ENCODE measurements at regions not wholly inside any gene's neighbourhood (a gene's known extent, or its start where the extent isn't known, plus 50 kb on each side); places are given as distances from the start of the nearest gene placed in this dataset.
A peak's percentile ranks its signal among the peaks of the same experiment; 100 is the strongest.

- H3K27ac Mint-ChIP-seq (ENCODE audit: unreplicated experiment): peak overlapping the region; percentile 40
- no peak for TF ChIP-seq CTCF (conservative IDR thresholded peaks at IDR 0.05)
- no peaks in the 10 kb centered on the region for H3K27me3 Mint-ChIP-seq (ENCODE audit: low read depth)
- peaks cover 21% of the 10 kb centered on the region for H3K36me3 Mint-ChIP-seq (ENCODE audit: low read depth)
- peaks cover 14% of the 10 kb centered on the region for H3K9me3 Mint-ChIP-seq
- DNase-seq (ENCODE audit: low read depth, low spot score): no peak
- no peak overlapping the region for H3K4me3 Mint-ChIP-seq
- peaks cover 20% of the 10 kb centered on the region for H3K4me1 Mint-ChIP-seq
Observed at GRCh38 chr2:111219285-111219684, 98.6 kb downstream of the BCL2L11 start.

- DNase-seq (ENCODE audit: low read depth, low spot score): no peak
- Mint-ChIP-seq H3K4me3 (no peak overlapping the region), H3K36me3 (ENCODE audit: low read depth) (peaks cover 15% of the 10 kb centered on the region), H3K9me3 (peaks cover 9% of the 10 kb centered on the region), H3K27me3 (ENCODE audit: low read depth) (no peaks in the 10 kb centered on the region), H3K4me1 (peaks cover 20% of the 10 kb centered on the region), H3K27ac (ENCODE audit: unreplicated experiment) (peak overlapping the region; percentile 14)
- no peak for TF ChIP-seq CTCF (conservative IDR thresholded peaks at IDR 0.05)
Observed at GRCh38 chr2:111219734-111220505, 99.2 kb downstream of the BCL2L11 start.

- no peaks in the 10 kb centered on the region for H3K27me3 Mint-ChIP-seq (ENCODE audit: low read depth)
- peaks cover 14% of the 10 kb centered on the region for H3K9me3 Mint-ChIP-seq
- H3K4me1 Mint-ChIP-seq: peaks cover 20% of the 10 kb centered on the region
- no peak for DNase-seq (ENCODE audit: low read depth, low spot score)
- no peak overlapping the region for H3K27ac Mint-ChIP-seq (ENCODE audit: unreplicated experiment)
- TF ChIP-seq CTCF (conservative IDR thresholded peaks at IDR 0.05): no peak
- H3K4me3 Mint-ChIP-seq: no peak overlapping the region
- peaks cover 15% of the 10 kb centered on the region for H3K36me3 Mint-ChIP-seq (ENCODE audit: low read depth)
Observed at GRCh38 chr2:111220962-111221361, 100.2 kb downstream of the BCL2L11 start.

GRCh38 chr2:111221701-111222100 lies 101.0 kb downstream of the BCL2L11 start:
- H3K9me3 Mint-ChIP-seq: peaks cover 15% of the 10 kb centered on the region
- H3K36me3 Mint-ChIP-seq (ENCODE audit: low read depth): peaks cover 15% of the 10 kb centered on the region
- DNase-seq (ENCODE audit: low read depth, low spot score): no peak
- no peaks in the 10 kb centered on the region for H3K27me3 Mint-ChIP-seq (ENCODE audit: low read depth)
- H3K4me1 Mint-ChIP-seq: peaks cover 20% of the 10 kb centered on the region
- no peak for TF ChIP-seq CTCF (conservative IDR thresholded peaks at IDR 0.05)
- H3K4me3 Mint-ChIP-seq: no peak overlapping the region
- no peak overlapping the region for H3K27ac Mint-ChIP-seq (ENCODE audit: unreplicated experiment)

DNA sequence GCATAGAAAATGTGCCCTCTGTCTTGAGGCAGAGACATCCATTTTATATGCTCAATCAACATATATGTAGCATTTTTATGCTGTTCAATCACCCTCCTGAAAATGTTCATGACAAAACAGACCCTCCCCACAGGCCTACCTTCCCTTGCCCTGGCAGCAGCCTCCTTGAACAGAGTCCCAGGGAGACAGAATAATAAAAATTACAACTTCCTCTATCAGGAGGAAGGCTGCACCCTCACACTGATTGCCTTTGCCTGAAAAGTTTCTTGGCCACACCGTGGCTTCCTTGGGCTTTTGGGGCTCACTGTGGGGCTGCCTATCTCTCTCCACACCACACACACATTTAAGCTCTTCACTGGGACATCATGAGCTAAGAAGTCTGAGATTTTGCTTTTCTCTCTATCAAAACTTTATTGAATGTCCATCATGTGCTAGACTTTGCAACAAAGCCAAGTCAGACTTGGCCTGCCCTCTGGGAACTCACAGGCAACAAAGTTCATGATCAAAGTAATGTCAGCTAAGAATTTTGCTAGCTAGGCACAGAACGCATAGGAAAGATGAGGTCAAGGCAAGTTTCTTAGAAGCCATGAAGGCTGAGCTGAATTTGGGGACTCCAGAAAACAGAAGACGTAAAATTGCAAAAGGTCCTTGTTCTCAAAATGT lies 101.6 kb downstream of the BCL2L11 start:
- Mint-ChIP-seq H3K36me3 (ENCODE audit: low read depth) (peaks cover 15% of the 10 kb centered on the region), H3K27ac (ENCODE audit: unreplicated experiment) (no peak overlapping the region), H3K4me1 (peaks cover 20% of the 10 kb centered on the region), H3K27me3 (ENCODE audit: low read depth) (no peaks in the 10 kb centered on the region), H3K9me3 (peaks cover 15% of the 10 kb centered on the region), H3K4me3 (no peak overlapping the region)
- DNase-seq (ENCODE audit: low read depth, low spot score): no peak
- TF ChIP-seq CTCF (conservative IDR thresholded peaks at IDR 0.05): no peak

Data from neural crest cell (in vitro differentiated cells).